ENCODE measurements at regions not wholly inside any gene's neighbourhood (a gene's known extent, or its start where the extent isn't known, plus 50 kb on each side); places are given as distances from the start of the nearest gene placed in this dataset.

- no peak for TF ChIP-seq CTCF (IDR thresholded peaks at IDR 0.05)
- no peak for TF ChIP-seq POLR2A (IDR thresholded peaks at IDR 0.05)
These were observed 426.2 kb upstream of the KLHL1 start for GRCh38 chr13:70534466-70534865.
